ENCODE measurements at regions not wholly inside any gene's neighbourhood (a gene's known extent, or its start where the extent isn't known, plus 50 kb on each side); places are given as distances from the start of the nearest gene placed in this dataset.

DNA sequence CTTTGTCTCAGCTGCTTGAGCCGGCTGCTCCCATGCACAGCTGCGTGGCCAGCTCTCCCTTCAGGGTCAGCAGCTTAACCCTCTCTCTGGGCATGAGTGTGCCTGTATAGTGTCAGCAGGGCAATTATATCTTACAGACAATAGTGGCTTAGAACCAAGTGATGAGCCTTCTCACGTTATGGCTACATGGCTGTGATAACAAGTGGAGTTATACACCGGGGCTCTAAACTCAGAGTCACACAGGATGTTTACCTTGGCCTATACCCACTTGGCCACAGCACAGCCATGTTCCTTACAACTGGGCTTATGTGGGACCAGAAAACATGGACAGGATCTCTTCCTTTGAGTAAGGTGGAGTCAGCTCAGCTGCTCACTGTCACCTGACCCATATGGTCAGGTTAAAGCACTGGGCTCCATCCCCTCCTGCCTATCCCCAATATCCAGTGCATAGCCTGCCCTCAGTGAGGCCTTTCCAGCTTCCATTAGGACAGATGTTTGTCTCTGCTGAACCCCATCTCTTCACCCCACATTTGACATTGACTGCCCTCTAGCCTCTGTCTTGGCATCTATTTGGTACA, 294.2 kb upstream of the NCKAP5 start:
- Mint-ChIP-seq H3K9me3 (ENCODE audit: unreplicated experiment) (peaks cover 8% of the 10 kb centered on the region), H3K36me3 (ENCODE audit: insufficient read depth, unreplicated experiment) (no peaks in the 10 kb centered on the region), H3K4me3 (ENCODE audit: unreplicated experiment) (no peak overlapping the region), H3K27me3 (ENCODE audit: insufficient read depth, unreplicated experiment) (peaks cover 11% of the 10 kb centered on the region), H3K27ac (ENCODE audit: low read depth, unreplicated experiment) (no peak overlapping the region), H3K4me1 (ENCODE audit: insufficient read depth, unreplicated experiment) (no peaks in the 10 kb centered on the region)
- intact Hi-C loops (cut with micrococcal nuclease): no loop called here
- TF ChIP-seq, protein P1, sequence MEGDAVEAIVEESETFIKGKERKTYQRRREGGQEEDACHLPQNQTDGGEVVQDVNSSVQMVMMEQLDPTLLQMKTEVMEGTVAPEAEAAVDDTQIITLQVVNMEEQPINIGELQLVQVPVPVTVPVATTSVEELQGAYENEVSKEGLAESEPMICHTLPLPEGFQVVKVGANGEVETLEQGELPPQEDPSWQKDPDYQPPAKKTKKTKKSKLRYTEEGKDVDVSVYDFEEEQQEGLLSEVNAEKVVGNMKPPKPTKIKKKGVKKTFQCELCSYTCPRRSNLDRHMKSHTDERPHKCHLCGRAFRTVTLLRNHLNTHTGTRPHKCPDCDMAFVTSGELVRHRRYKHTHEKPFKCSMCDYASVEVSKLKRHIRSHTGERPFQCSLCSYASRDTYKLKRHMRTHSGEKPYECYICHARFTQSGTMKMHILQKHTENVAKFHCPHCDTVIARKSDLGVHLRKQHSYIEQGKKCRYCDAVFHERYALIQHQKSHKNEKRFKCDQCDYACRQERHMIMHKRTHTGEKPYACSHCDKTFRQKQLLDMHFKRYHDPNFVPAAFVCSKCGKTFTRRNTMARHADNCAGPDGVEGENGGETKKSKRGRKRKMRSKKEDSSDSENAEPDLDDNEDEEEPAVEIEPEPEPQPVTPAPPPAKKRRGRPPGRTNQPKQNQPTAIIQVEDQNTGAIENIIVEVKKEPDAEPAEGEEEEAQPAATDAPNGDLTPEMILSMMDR (IDR thresholded peaks at IDR 0.05; ENCODE audit: unreplicated experiment): no peak
- BruUV-seq (replicated peaks): no TSS peak
- ChIA-PET CTCF (interaction anchor here (0.6 to 4.3 kb wide), 3 partner anchors 18 to 35 kb away, joined by 3 to 21 read pairs (median 6); no protein-coding TSS in a partner anchor), POLR2A (no interaction called here)
- DNase-seq (ENCODE audit: unreplicated experiment): no peak

DNA sequence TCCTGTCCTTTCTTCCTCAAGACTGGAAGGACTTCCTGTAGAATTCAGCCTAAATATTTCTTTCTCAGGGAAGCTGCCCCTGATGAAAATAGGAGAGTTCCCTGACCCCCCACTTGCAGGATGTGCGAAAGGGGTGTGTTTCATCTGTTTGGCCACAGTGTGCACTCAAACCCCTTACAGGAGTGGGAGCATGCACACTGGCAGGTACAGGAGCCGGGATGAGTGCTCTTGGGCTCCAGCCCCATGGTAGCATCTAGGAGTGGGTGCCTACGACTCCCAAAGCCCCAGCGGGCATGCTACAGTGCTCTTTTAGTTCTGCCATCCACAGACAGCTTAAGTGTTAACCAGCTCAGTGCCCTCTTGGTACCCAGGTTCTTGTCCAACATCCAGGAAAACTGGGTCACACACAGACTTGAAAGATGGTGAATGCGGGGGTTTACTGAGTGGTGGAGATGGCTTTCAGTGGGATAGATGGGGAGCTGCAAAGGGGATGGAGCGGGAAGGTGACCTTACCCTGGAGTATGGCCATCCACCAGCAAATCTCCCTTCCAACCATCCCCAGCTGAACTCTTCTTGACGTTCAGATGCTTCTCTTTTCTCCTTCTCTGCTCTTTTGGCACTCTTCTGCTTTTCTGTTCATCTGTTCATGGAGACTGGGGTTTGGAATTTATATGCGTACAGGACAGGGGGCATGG, 295.0 kb upstream of the NCKAP5 start:
- BruUV-seq (replicated peaks): no TSS peak

DNA sequence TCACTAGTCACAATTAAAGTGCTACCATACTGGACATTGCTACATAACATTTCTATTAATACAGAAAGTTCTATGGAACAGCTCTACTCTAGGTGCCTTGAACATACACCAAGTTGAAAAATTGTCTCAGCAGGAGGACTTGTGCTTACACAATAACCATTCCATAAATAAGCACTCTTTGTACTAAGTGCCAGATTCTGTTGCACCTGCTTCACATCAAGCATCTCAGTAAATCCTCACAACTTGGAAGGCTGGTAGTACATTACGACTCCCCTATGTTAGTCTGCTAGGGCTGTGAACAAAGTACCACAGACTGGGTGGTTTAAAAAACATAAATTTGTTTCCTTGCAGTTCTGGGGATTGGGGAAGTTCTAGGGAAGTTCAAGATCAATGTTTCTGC, 296.9 kb upstream of the NCKAP5 start:
- Mint-ChIP-seq H3K27ac (ENCODE audit: low read depth, unreplicated experiment) (no peak overlapping the region), H3K9me3 (ENCODE audit: unreplicated experiment) (peaks cover 8% of the 10 kb centered on the region), H3K27me3 (ENCODE audit: insufficient read depth, unreplicated experiment) (peaks cover 11% of the 10 kb centered on the region), H3K4me1 (ENCODE audit: insufficient read depth, unreplicated experiment) (no peaks in the 10 kb centered on the region), H3K4me3 (ENCODE audit: unreplicated experiment) (no peak overlapping the region), H3K36me3 (ENCODE audit: insufficient read depth, unreplicated experiment) (peaks cover 6% of the 10 kb centered on the region)
- BruUV-seq (replicated peaks): no TSS peak
- no peak for DNase-seq (ENCODE audit: unreplicated experiment)
- intact Hi-C loops (cut with micrococcal nuclease): no loop called here
- CTCF ChIA-PET: interaction anchor here (0.6 to 2.8 kb wide), 3 partner anchors 20 to 22 kb away, joined by 3 to 9 read pairs (median 3); no protein-coding TSS in a partner anchor
- POLR2A ChIA-PET: no interaction called here
- TF ChIP-seq, protein P1 (IDR thresholded peaks at IDR 0.05; ENCODE audit: unreplicated experiment): no peak

More for the DNA sequence above, 295.0 kb upstream of the NCKAP5 start:
- Mint-ChIP-seq H3K27me3 (ENCODE audit: insufficient read depth, unreplicated experiment) (peaks cover 11% of the 10 kb centered on the region), H3K27ac (ENCODE audit: low read depth, unreplicated experiment) (no peak overlapping the region), H3K4me3 (ENCODE audit: unreplicated experiment) (no peak overlapping the region), H3K9me3 (ENCODE audit: unreplicated experiment) (peaks cover 8% of the 10 kb centered on the region), H3K4me1 (ENCODE audit: insufficient read depth, unreplicated experiment) (no peaks in the 10 kb centered on the region), H3K36me3 (ENCODE audit: insufficient read depth, unreplicated experiment) (no peaks in the 10 kb centered on the region)
- TF ChIP-seq, protein P1 (IDR thresholded peaks at IDR 0.05; ENCODE audit: unreplicated experiment): no peak
- intact Hi-C loops (cut with micrococcal nuclease): no loop called here
- POLR2A ChIA-PET: no interaction called here
- DNase-seq (ENCODE audit: unreplicated experiment): no peak
- CTCF ChIA-PET: interaction anchor here (0.6 to 4.3 kb wide), 4 partner anchors 19 to 108 kb away, joined by 3 to 21 read pairs (median 5); no protein-coding TSS in a partner anchor

DNA sequence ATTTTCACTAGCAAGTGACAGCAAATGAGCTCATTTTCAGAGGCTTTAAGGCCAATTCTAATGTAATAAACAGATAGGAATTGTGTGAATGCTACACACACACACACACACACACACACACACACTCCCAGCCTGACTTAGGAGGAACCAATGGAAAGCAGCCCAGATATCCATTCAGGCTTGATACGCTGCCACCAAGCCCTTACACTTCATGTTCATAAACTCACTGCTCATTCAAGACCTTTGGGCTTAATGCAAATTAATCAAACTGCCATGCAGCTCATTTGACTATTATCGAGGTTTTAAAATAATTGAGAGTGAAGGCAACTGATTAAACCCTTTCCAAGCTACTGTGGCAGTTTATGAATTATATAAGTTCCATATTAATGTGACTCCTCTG, 298.9 kb upstream of the NCKAP5 start:
- TF ChIP-seq, protein P1 (IDR thresholded peaks at IDR 0.05; ENCODE audit: unreplicated experiment): no peak
- DNase-seq (ENCODE audit: unreplicated experiment): no peak
- intact Hi-C loops (cut with micrococcal nuclease): no loop called here
- Mint-ChIP-seq H3K36me3 (ENCODE audit: insufficient read depth, unreplicated experiment) (peaks cover 6% of the 10 kb centered on the region), H3K27me3 (ENCODE audit: insufficient read depth, unreplicated experiment) (peaks cover 11% of the 10 kb centered on the region), H3K9me3 (ENCODE audit: unreplicated experiment) (no peaks in the 10 kb centered on the region), H3K4me3 (ENCODE audit: unreplicated experiment) (no peak overlapping the region), H3K27ac (ENCODE audit: low read depth, unreplicated experiment) (no peak overlapping the region), H3K4me1 (ENCODE audit: insufficient read depth, unreplicated experiment) (no peaks in the 10 kb centered on the region)
- ChIA-PET CTCF (interaction anchor here (0.8 to 2.8 kb wide), 2 partner anchors 19 to 22 kb away, joined by 5 to 9 read pairs; no protein-coding TSS in a partner anchor), POLR2A (interaction anchor here (0.7 kb wide), 1 partner anchor 569 kb away, joined by 3 read pairs; no protein-coding TSS in a partner anchor)
- no TSS peak for BruUV-seq (replicated peaks)
